ENCODE measurements at regions not wholly inside any gene's neighbourhood (a gene's known extent, or its start where the extent isn't known, plus 50 kb on each side); places are given as distances from the start of the nearest gene placed in this dataset.

GRCh38 chr2:104786821-104787220 lies 67.1 kb upstream of the POU3F3 start:
- no peaks in the 10 kb centered on the region for H3K36me3 ChIP-seq (ENCODE audit: control insufficient read depth in 2 of 2, insufficient read depth in 2 of 2, low read length in 2 of 2)
- no peak overlapping the region for H3K27ac ChIP-seq (ENCODE audit: low read length)
- no peaks in the 10 kb centered on the region for H3K9me3 ChIP-seq (ENCODE audit: control insufficient read depth in 2 of 2, low read length in 2 of 2)
- H3K9ac ChIP-seq (ENCODE audit: low read length in 2 of 2), result no peak overlapping the region
- no peaks in the 10 kb centered on the region for H3K4me1 ChIP-seq (ENCODE audit: control insufficient read depth, insufficient read depth, low read length)
- no peak overlapping the region for H3K4me3 ChIP-seq (ENCODE audit: low read length in 2 of 2)
- peaks cover 0 to 7% of the 10 kb centered on the region in 2 donors for H3K27me3 ChIP-seq (ENCODE audit: control insufficient read depth in 1 of 2, insufficient read depth in 2 of 2, low read length in 2 of 2)

GRCh38 chr2:104787298-104788065 lies 66.4 kb upstream of the POU3F3 start:
- no peak overlapping the region for H3K9ac ChIP-seq (ENCODE audit: low read length in 2 of 2)
- H3K9me3 ChIP-seq (ENCODE audit: control insufficient read depth in 2 of 2, low read length in 2 of 2), result no peaks in the 10 kb centered on the region
- H3K4me3 ChIP-seq (ENCODE audit: low read length in 2 of 2), result no peak overlapping the region
- peaks cover 0 to 7% of the 10 kb centered on the region in 2 donors for H3K27me3 ChIP-seq (ENCODE audit: control insufficient read depth in 1 of 2, insufficient read depth in 2 of 2, low read length in 2 of 2)
- H3K36me3 ChIP-seq (ENCODE audit: control insufficient read depth in 2 of 2, insufficient read depth in 2 of 2, low read length in 2 of 2), result no peaks in the 10 kb centered on the region
- no peaks in the 10 kb centered on the region for H3K4me1 ChIP-seq (ENCODE audit: control insufficient read depth, insufficient read depth, low read length)
- no peak overlapping the region for H3K27ac ChIP-seq (ENCODE audit: low read length)

GRCh38 chr2:104788742-104789455 lies 65.0 kb upstream of the POU3F3 start:
- Histone ChIP-seq H3K4me3 (ENCODE audit: low read length in 2 of 2) (no peak overlapping the region), H3K36me3 (ENCODE audit: control insufficient read depth in 2 of 2, insufficient read depth in 2 of 2, low read length in 2 of 2) (no peaks in the 10 kb centered on the region), H3K27ac (ENCODE audit: low read length) (no peak overlapping the region), H3K27me3 (ENCODE audit: control insufficient read depth in 1 of 2, insufficient read depth in 2 of 2, low read length in 2 of 2) (peaks cover 0 to 7% of the 10 kb centered on the region in 2 donors), H3K9ac (ENCODE audit: low read length in 2 of 2) (no peak overlapping the region), H3K9me3 (ENCODE audit: control insufficient read depth in 2 of 2, low read length in 2 of 2) (no peaks in the 10 kb centered on the region), H3K4me1 (ENCODE audit: control insufficient read depth, insufficient read depth, low read length) (no peaks in the 10 kb centered on the region)

GRCh38 chr2:104790100-104790811 lies 63.7 kb upstream of the POU3F3 start:
- H3K9ac ChIP-seq (ENCODE audit: low read length in 2 of 2), result no peak overlapping the region
- no peak overlapping the region for H3K27ac ChIP-seq (ENCODE audit: low read length)
- H3K4me1 ChIP-seq (ENCODE audit: control insufficient read depth, insufficient read depth, low read length), result no peaks in the 10 kb centered on the region
- H3K27me3 ChIP-seq (ENCODE audit: control insufficient read depth in 1 of 2, insufficient read depth in 2 of 2, low read length in 2 of 2), result peaks cover 0 to 7% of the 10 kb centered on the region in 2 donors
- H3K4me3 ChIP-seq (ENCODE audit: low read length in 2 of 2), result no peak overlapping the region
- H3K36me3 ChIP-seq (ENCODE audit: control insufficient read depth in 2 of 2, insufficient read depth in 2 of 2, low read length in 2 of 2), result no peaks in the 10 kb centered on the region
- H3K9me3 ChIP-seq (ENCODE audit: control insufficient read depth in 2 of 2, low read length in 2 of 2), result no peaks in the 10 kb centered on the region

GRCh38 chr2:104790901-104791495 lies 62.9 kb upstream of the POU3F3 start:
- Histone ChIP-seq H3K9ac (ENCODE audit: low read length in 2 of 2) (no peak overlapping the region), H3K4me1 (ENCODE audit: control insufficient read depth, insufficient read depth, low read length) (no peaks in the 10 kb centered on the region), H3K9me3 (ENCODE audit: control insufficient read depth in 2 of 2, low read length in 2 of 2) (no peaks in the 10 kb centered on the region), H3K27me3 (ENCODE audit: control insufficient read depth in 1 of 2, insufficient read depth in 2 of 2, low read length in 2 of 2) (peaks cover 0 to 13% of the 10 kb centered on the region in 2 donors), H3K36me3 (ENCODE audit: control insufficient read depth in 2 of 2, insufficient read depth in 2 of 2, low read length in 2 of 2) (no peaks in the 10 kb centered on the region), H3K27ac (ENCODE audit: low read length) (no peak overlapping the region), H3K4me3 (ENCODE audit: low read length in 2 of 2) (no peak overlapping the region)

- Histone ChIP-seq H3K9ac (ENCODE audit: low read length in 2 of 2) (no peak overlapping the region), H3K27me3 (ENCODE audit: control insufficient read depth in 1 of 2, insufficient read depth in 2 of 2, low read length in 2 of 2) (peaks cover 0 to 12% of the 10 kb centered on the region in 2 donors), H3K9me3 (ENCODE audit: control insufficient read depth in 2 of 2, low read length in 2 of 2) (no peaks in the 10 kb centered on the region), H3K27ac (ENCODE audit: low read length) (no peak overlapping the region), H3K4me1 (ENCODE audit: control insufficient read depth, insufficient read depth, low read length) (no peaks in the 10 kb centered on the region), H3K36me3 (ENCODE audit: control insufficient read depth in 2 of 2, insufficient read depth in 2 of 2, low read length in 2 of 2) (no peaks in the 10 kb centered on the region), H3K4me3 (ENCODE audit: low read length in 2 of 2) (no peak overlapping the region)
Measured at GRCh38 chr2:104793966-104794365, 59.9 kb upstream of the POU3F3 start.

- Histone ChIP-seq H3K9me3 (ENCODE audit: control insufficient read depth in 2 of 2, low read length in 2 of 2) (no peaks in the 10 kb centered on the region), H3K9ac (ENCODE audit: low read length in 2 of 2) (no peak overlapping the region), H3K27ac (ENCODE audit: low read length) (no peak overlapping the region), H3K36me3 (ENCODE audit: control insufficient read depth in 2 of 2, insufficient read depth in 2 of 2, low read length in 2 of 2) (no peaks in the 10 kb centered on the region), H3K4me3 (ENCODE audit: low read length in 2 of 2) (no peak overlapping the region), H3K4me1 (ENCODE audit: control insufficient read depth, insufficient read depth, low read length) (no peaks in the 10 kb centered on the region), H3K27me3 (ENCODE audit: control insufficient read depth in 1 of 2, insufficient read depth in 2 of 2, low read length in 2 of 2) (peaks cover 0 to 10% of the 10 kb centered on the region in 2 donors)
Measured at GRCh38 chr2:104794441-104794840, 59.5 kb upstream of the POU3F3 start.
